DOHH2 (cell line): ENCODE measurements at regions not wholly inside any gene's neighbourhood (a gene's known extent, or its start where the extent isn't known, plus 50 kb on each side); places are given as distances from the start of the nearest gene placed in this dataset.

Experiments
- H3F3A ChIP-seq: fragments of 200-600 bp; sonication (generic), shearing (Covaris generic); 2 replicates; pipeline ENCODE4 v1.6.0; 2016; ENCODE audit warnings: antibody characterized with exemption, mild to moderate bottlenecking; ENCODE audit not compliant: control insufficient read depth, insufficient read depth
- H3K27ac ChIP-seq: fragments of 200-600 bp; sonication (generic); 2 replicates; pipeline ENCODE4 v1.5.1; 2014; ENCODE audit warnings: low read depth, mild to moderate bottlenecking, low read length, moderate library complexity
- H3K27me3 ChIP-seq: fragments of 200-600 bp; sonication (generic); 2 replicates; pipeline ENCODE4 v1.6.1; 2014; ENCODE audit warnings: mild to moderate bottlenecking, low read length, mixed read lengths; ENCODE audit not compliant: control insufficient read depth
- H3K36me3 ChIP-seq: fragments of 200-600 bp; sonication (generic); 2 replicates; pipeline ENCODE4 v1.6.1; 2014; ENCODE audit warnings: mild to moderate bottlenecking, low read length, moderate library complexity, mixed read lengths; ENCODE audit not compliant: control insufficient read depth
- H3K4me1 ChIP-seq: fragments of 200-600 bp; sonication (generic); 2 replicates; pipeline ENCODE4 v1.6.1; 2014; ENCODE audit warnings: mild to moderate bottlenecking, low read length, mixed read lengths; ENCODE audit not compliant: control insufficient read depth
- H3K4me2 ChIP-seq: fragments of 200-600 bp; sonication (generic); 2 replicates; pipeline ENCODE4 v1.6.0; 2014; ENCODE audit warnings: mild to moderate bottlenecking, low read length, moderate library complexity
- H3K4me3 ChIP-seq: fragments of 200-600 bp; sonication (generic); 2 replicates; pipeline ENCODE4 v1.5.1; 2014; ENCODE audit warnings: mild to moderate bottlenecking, low read length, mixed read lengths
- H3K79me2 ChIP-seq: fragments of 200-600 bp; sonication (generic); 2 replicates; pipeline ENCODE4 v1.6.1; 2014; ENCODE audit warnings: mild to moderate bottlenecking, low read length, mixed read lengths; ENCODE audit not compliant: control insufficient read depth
- H3K9me2 ChIP-seq: fragments of 200-600 bp; sonication (generic); replicated peaks from 2 replicates; pipeline ENCODE4 v1.6.1; 2014; ENCODE audit warnings: mild to moderate bottlenecking, low read length, mixed read lengths; ENCODE audit not compliant: control insufficient read depth
- H3K9me3 ChIP-seq: fragments of 200-600 bp; sonication (generic); 2 replicates; pipeline ENCODE4 v1.6.1; 2014; ENCODE audit warnings: antibody characterized with exemption, low read length, mixed read lengths; ENCODE audit not compliant: control insufficient read depth, insufficient read depth
- H4K20me1 ChIP-seq: fragments of 200-600 bp; sonication (generic); 2 replicates; pipeline ENCODE4 v1.6.0; 2014; ENCODE audit warnings: low read depth, mild to moderate bottlenecking, antibody characterized with exemption, low read length, moderate library complexity; ENCODE audit not compliant: control insufficient read depth, insufficient read depth
- CTCF ChIP-seq: fragments of 200-600 bp; sonication (generic); IDR thresholded peaks from one replicate; pipeline ENCODE4 v1.5.1; 2014; ENCODE audit warnings: antibody characterized with exemption, mild to moderate bottlenecking, low read depth, low read length; ENCODE audit not compliant: poor library complexity, severe bottlenecking
- EZH2phosphoT487 ChIP-seq: fragments of 200-600 bp; sonication (generic); IDR thresholded peaks from 2 replicates; pipeline ENCODE4 v1.6.1; 2017; ENCODE audit warnings: borderline replicate concordance, mild to moderate bottlenecking, antibody characterized with exemption, low read length, moderate library complexity, mixed read lengths

GRCh38 chr19:27744926-27745768, 1467.8 kb downstream of the UQCRFS1 start:
- Histone ChIP-seq H3K27ac (no peak overlapping the region), H3K79me2 (no peaks in the 10 kb centered on the region), H3K4me3 (no peak overlapping the region), H3K4me2 (no peak overlapping the region), H4K20me1 (no peaks in the 10 kb centered on the region), H3K9me2 (no peaks in the 10 kb centered on the region), H3K4me1 (no peaks in the 10 kb centered on the region), H3F3A (no peaks in the 10 kb centered on the region), H3K36me3 (no peaks in the 10 kb centered on the region), H3K27me3 (no peaks in the 10 kb centered on the region), H3K9me3 (no peaks in the 10 kb centered on the region)
- TF ChIP-seq EZH2phosphoT487 (no peak), CTCF (no peak)

- H3F3A ChIP-seq, result no peaks in the 10 kb centered on the region
- H3K36me3 ChIP-seq, result no peaks in the 10 kb centered on the region
- H3K79me2 ChIP-seq, result no peaks in the 10 kb centered on the region
- no peak overlapping the region for H3K27ac ChIP-seq
- no peak overlapping the region for H3K4me3 ChIP-seq
- no peaks in the 10 kb centered on the region for H4K20me1 ChIP-seq
- H3K9me2 ChIP-seq, result no peaks in the 10 kb centered on the region
- H3K27me3 ChIP-seq, result no peaks in the 10 kb centered on the region
- H3K9me3 ChIP-seq, result no peaks in the 10 kb centered on the region
- H3K4me2 ChIP-seq, result no peak overlapping the region
- TF ChIP-seq CTCF, result no peak
- no peak for TF ChIP-seq EZH2phosphoT487
- no peaks in the 10 kb centered on the region for H3K4me1 ChIP-seq
Observed at GRCh38 chr19:27742041-27742440, 1470.9 kb downstream of the UQCRFS1 start.

- Histone ChIP-seq H3K9me3 (no peaks in the 10 kb centered on the region), H3K4me1 (no peaks in the 10 kb centered on the region), H3K27ac (no peak overlapping the region), H3K36me3 (no peaks in the 10 kb centered on the region), H4K20me1 (no peaks in the 10 kb centered on the region), H3K4me3 (no peak overlapping the region), H3K79me2 (no peaks in the 10 kb centered on the region), H3K9me2 (no peaks in the 10 kb centered on the region), H3K4me2 (no peak overlapping the region), H3F3A (no peaks in the 10 kb centered on the region), H3K27me3 (no peaks in the 10 kb centered on the region)
- no peak for TF ChIP-seq CTCF
- no peak for TF ChIP-seq EZH2phosphoT487
Observed at GRCh38 chr19:27741236-27741635, 1471.7 kb downstream of the UQCRFS1 start.
